GM10266 (cell line): ENCODE measurements at regions not wholly inside any gene's neighbourhood (a gene's known extent, or its start where the extent isn't known, plus 50 kb on each side); places are given as distances from the start of the nearest gene placed in this dataset.
"Not testable (repeated sequence)": the region's sequence is repeated elsewhere in the genome, so short reads cannot be mapped to it uniquely, and the experiment has no call there.

ENCODE experiments used
- DNase-seq: peaks from one replicate; pipeline ENCODE4 v3.0.0; 2012; ENCODE audit errors: extremely low spot score
- TF ChIP-seq, protein P1 (sequence below): IDR thresholded peaks from 2 replicates; pipeline ENCODE4 v1.5.1; 2012; ENCODE audit warnings: mild to moderate bottlenecking, low read depth; ENCODE audit not compliant: control insufficient read depth, insufficient read depth; ENCODE audit errors: missing control alignments

DNA sequence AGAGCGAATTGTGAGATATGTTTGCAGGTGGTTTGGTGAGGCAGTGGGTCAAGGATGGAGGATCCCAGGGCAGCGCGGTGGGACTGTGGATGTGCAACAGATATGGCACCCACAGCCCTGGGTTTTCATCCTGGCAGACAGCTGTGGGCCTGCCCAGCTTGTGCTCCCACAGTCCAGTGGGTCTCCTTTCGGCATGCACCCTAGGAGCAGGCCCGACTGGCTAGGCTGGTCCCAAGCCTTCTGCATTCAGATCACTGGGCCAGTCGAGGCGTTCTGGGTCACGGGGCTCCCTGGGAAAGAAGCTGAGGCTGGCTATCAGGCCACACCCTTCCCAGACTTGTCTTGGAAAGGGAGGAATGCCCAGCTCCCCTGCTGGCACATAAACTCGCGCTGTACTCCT, 2289.6 kb downstream of the ARAP2 start:
- TF ChIP-seq, protein P1, sequence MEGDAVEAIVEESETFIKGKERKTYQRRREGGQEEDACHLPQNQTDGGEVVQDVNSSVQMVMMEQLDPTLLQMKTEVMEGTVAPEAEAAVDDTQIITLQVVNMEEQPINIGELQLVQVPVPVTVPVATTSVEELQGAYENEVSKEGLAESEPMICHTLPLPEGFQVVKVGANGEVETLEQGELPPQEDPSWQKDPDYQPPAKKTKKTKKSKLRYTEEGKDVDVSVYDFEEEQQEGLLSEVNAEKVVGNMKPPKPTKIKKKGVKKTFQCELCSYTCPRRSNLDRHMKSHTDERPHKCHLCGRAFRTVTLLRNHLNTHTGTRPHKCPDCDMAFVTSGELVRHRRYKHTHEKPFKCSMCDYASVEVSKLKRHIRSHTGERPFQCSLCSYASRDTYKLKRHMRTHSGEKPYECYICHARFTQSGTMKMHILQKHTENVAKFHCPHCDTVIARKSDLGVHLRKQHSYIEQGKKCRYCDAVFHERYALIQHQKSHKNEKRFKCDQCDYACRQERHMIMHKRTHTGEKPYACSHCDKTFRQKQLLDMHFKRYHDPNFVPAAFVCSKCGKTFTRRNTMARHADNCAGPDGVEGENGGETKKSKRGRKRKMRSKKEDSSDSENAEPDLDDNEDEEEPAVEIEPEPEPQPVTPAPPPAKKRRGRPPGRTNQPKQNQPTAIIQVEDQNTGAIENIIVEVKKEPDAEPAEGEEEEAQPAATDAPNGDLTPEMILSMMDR = no peak
- DNase-seq = no peak

GRCh38 chr4:33959519-33959918, 2284.8 kb downstream of the ARAP2 start:
- TF ChIP-seq, protein P1 = no peak
- DNase-seq = no peak

DNA sequence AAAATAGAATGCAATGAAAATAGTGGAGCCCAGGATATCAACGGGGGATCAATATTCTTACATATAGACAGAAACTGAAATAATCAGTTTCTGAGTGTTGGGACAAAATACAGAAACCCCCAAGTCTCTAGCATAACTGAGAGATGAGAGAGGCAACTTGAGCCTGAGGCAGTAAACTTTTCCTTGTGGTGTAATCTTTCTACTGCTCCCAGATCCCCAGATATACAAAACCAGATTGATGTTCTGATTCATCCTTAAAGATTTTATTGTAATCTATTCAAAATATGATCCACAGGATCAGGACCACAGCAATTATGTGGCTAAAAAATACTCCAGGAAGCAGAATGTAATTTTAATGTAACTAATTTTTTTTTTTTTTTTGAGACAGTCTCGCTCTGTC, 2282.6 kb downstream of the ARAP2 start:
- TF ChIP-seq, protein P1 = no peak
- DNase-seq = no peak

DNA sequence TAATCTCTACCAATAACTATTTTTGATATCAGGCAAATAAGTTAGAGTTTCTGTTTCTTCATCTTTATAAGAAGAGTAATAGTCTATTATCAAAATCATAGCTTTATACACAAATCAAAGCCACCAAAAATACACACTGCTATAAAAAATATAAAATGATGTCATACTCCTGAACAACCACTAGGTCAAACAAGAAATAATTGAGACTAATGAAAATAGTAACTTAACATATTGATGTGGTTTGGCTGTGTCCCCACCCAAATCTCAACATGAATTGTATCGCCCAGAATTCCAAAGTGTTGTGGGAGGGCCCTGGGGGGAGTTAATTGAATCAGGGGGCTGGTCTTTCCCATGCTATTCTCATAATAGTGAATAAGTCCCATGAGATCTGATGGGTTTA, 2277.5 kb downstream of the ARAP2 start:
- no peak for DNase-seq
- TF ChIP-seq, protein P1 = no peak

- DNase-seq = no peak
- TF ChIP-seq, protein P1 = no peak
These were observed 2270.0 kb downstream of the ARAP2 start for GRCh38 chr4:33974270-33974669.

DNA sequence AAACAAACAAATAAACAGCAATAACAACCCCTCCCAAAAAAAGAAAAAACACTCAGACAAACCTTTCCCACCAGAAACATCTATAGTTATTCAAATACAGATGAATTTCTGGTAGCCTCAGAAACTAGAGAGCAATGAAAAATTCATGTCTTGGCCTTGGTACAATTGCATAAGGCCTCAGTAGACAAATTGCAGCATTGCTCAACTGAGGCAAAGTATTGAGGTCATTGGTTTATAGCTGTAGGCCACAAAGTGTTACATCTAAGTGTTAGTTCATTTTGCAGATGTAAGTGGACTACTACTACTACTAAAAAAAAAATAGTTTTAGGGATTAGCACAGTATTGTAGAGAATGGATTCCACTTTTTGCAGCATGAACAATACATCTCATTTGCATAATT, 2268.3 kb downstream of the ARAP2 start:
- TF ChIP-seq, protein P1 = no peak
- DNase-seq = no peak

DNA sequence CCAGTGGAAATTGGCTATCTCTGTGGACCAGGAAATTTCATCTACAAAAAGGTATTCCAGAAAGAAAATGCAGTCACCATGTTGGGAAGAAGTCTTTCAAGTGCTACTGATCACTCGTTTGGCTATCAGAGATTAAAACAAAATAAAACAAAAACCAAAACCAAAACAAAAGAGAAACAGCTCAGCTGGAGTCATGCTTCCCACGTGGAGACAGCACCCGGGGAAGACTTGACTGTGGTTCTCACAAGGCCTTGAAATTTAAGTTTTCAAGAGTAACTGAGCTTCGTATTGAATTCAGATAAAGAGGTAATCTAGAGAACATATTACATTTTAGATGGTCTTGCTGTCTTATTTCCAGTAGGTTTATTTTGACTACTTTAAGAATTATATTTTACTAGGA, 2264.5 kb downstream of the ARAP2 start:
- not testable (repeated sequence) for DNase-seq

- no peak for DNase-seq
- TF ChIP-seq, protein P1 = no peak
These were observed 2264.0 kb downstream of the ARAP2 start for GRCh38 chr4:33980361-33980760.
